Activated CD8-positive, alpha-beta memory T cell treated with anti-CD3 and anti-CD28 coated beads, Interleukin-2, amount 10 ng/mL, durations not matched to agents 7 days and 5 days (primary cell): ENCODE measurements at regions not wholly inside any gene's neighbourhood (a gene's known extent, or its start where the extent isn't known, plus 50 kb on each side); places are given as distances from the start of the nearest gene placed in this dataset.
"Not testable (repeated sequence)": the region's sequence is repeated elsewhere in the genome, so short reads cannot be mapped to it uniquely, and the experiment has no call there.

Experiments used
- ATAC-seq: fragments of 150-1000 bp; cut with Tn5 transposase; one replicate; pipeline ENCODE4 v1.10.0; 2021; ENCODE audit warnings: moderate library complexity
- CTCF ChIA-PET: fragments of 350-600 bp; sonication (Branson Sonifier 250); formaldehyde crosslinking; loops from one replicate; lab custom pipeline; 2021; ENCODE audit warnings: antibody characterized with exemption; lab: Charles Lee
- DNase-seq: peaks from one replicate; pipeline ENCODE4 v3.0.0-alpha.2; 2020
- H3K27ac Mint-ChIP-seq: one replicate; pipeline ENCODE4 v1.8.0; 2021; ENCODE audit warnings: mild to moderate bottlenecking, mixed read lengths
- H3K27me3 Mint-ChIP-seq: one replicate; pipeline ENCODE4 v1.8.0; 2021; ENCODE audit warnings: mixed read lengths
- H3K36me3 Mint-ChIP-seq: one replicate; pipeline ENCODE4 v1.8.0; 2021; ENCODE audit warnings: mild to moderate bottlenecking, mixed read lengths
- H3K4me1 Mint-ChIP-seq: one replicate; pipeline ENCODE4 v1.8.0; 2021; ENCODE audit warnings: mixed read lengths
- H3K4me3 Mint-ChIP-seq: one replicate; pipeline ENCODE4 v1.8.0; 2021; ENCODE audit warnings: mild to moderate bottlenecking, moderate library complexity, mixed read lengths
- H3K9me3 Mint-ChIP-seq: one replicate; pipeline ENCODE4 v1.8.0; 2022; ENCODE audit warnings: low read depth, mixed read lengths

DNA sequence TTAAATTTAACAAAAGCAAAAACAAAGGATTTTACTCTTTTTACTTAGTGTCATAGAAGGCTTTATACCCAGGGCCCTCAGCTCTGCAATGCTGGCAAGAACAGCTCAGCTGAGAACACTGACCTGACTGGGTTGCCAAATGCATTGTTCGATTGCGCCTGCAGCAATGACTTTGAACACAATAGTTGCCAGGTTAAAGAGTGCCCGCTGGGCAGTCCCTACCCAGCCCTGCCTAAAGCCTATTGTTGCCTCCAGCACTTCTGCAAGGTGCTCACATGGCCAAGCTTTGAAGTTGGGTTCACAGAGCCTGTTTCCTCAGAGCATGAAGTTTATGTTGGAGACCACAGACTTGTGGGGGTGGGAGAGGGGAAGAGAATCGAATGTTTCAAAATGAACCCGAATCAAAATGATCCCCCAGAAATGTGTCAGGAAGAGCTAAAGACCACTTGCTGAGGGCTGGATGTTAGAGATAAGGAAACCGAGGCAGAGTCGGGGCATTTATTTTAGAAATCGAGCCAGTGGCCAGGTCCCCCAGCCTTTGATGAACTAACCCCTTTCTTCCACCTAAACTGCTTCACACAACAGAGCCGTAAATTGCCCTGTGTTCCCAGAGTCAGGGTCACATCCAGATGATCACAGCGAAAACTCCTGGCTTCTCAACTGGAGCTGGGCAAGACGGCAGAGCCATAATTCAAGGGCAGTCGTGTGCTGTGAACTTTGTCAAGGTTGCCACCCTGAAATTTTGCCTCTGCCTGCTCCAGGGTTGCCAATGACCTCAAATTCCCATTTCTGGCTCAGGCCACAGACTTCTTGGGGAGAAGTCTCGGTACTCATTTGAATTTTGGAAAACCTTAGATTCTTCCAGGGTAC, 55.0 kb downstream of the FOXA2 start:
- Mint-ChIP-seq H3K9me3 (no peaks in the 10 kb centered on the region), H3K36me3 (no peaks in the 10 kb centered on the region), H3K4me3 (no peak overlapping the region), H3K4me1 (no peaks in the 10 kb centered on the region), H3K27ac (no peak overlapping the region), H3K27me3 (no peaks in the 10 kb centered on the region)
- ATAC-seq: no peak
- DNase-seq: no peak
- CTCF ChIA-PET: no interaction called here

DNA sequence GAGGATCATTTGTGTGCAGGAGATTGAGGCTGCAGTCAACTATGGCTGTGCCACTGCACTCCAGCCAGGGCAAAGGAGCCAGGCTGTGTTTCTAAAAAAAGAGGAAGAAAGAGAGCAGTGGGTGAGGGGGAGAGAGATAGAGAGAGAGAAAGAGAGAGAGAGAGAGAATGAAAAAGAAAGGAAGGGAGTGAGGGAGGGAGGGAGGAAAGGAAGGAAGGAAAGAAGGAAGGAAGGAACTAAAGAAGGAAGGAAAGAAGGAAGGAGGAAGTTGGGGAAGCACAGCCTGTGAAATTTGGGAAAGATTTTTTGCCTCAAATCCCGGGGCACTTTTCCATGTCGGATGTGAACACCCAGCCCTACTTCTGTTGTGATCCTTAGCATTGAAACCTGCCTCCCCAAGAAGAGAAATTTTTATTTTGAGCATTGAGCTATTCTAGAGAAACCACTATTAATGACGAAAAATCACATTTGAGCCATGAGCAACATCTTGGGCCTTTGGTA, 57.8 kb downstream of the FOXA2 start:
- CTCF ChIA-PET: no interaction called here
- H3K36me3 Mint-ChIP-seq: no peaks in the 10 kb centered on the region
- ATAC-seq (no peak), DNase-seq (no peak)
- no peaks in the 10 kb centered on the region for H3K4me1 Mint-ChIP-seq
- no peaks in the 10 kb centered on the region for H3K27me3 Mint-ChIP-seq
- no peaks in the 10 kb centered on the region for H3K9me3 Mint-ChIP-seq
- no peak overlapping the region for H3K27ac Mint-ChIP-seq
- no peak overlapping the region for H3K4me3 Mint-ChIP-seq

- H3K9me3 Mint-ChIP-seq: no peaks in the 10 kb centered on the region
- no peak overlapping the region for H3K4me3 Mint-ChIP-seq
- H3K27me3 Mint-ChIP-seq: no peaks in the 10 kb centered on the region
- no peaks in the 10 kb centered on the region for H3K4me1 Mint-ChIP-seq
- DNase-seq (no peak), ATAC-seq (no peak)
- CTCF ChIA-PET: no interaction called here
- H3K36me3 Mint-ChIP-seq: no peaks in the 10 kb centered on the region
- no peak overlapping the region for H3K27ac Mint-ChIP-seq
Measured at GRCh38 chr20:22525821-22526220, 58.6 kb downstream of the FOXA2 start.

DNA sequence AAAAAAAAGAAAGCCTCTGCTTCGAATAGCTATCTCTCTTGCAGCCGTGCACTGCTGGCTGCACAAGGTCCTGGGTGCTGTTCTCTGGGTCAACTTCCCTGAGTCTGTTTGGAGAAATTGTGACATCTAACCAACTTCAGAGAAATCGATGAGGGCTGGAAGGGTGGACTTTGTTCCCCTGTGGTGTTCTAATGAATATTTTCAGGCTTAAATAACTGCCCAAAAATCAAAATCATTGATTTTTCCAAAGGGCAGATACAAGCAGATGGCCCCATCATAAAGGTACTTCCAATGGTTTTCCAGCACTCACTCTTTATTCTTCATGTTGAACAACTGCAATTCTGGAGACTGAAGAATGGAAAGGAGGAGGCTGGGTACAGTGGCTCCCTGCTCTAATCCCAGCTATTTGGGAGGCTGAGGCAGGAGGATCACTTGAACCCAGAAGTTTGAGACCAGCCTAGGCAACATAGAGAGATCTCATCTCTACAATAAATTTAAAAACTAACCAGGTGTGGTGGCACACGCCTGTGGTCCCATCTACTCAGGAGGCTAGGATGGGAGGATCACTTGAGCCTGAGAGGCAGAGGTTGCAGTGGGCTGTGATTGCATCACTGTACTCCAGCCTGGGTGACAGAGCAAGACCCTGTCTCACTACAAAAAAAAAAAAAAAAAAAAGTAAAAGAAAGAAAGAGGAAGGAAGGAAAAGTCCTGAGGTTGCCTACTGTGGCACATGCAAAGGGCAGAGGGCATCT, 59.1 kb downstream of the FOXA2 start:
- Mint-ChIP-seq H3K9me3 (no peaks in the 10 kb centered on the region), H3K27me3 (no peaks in the 10 kb centered on the region), H3K4me3 (no peak overlapping the region), H3K36me3 (no peaks in the 10 kb centered on the region), H3K27ac (no peak overlapping the region), H3K4me1 (no peaks in the 10 kb centered on the region)
- ATAC-seq: no peak
- no peak for DNase-seq
- CTCF ChIA-PET: no interaction called here

DNA sequence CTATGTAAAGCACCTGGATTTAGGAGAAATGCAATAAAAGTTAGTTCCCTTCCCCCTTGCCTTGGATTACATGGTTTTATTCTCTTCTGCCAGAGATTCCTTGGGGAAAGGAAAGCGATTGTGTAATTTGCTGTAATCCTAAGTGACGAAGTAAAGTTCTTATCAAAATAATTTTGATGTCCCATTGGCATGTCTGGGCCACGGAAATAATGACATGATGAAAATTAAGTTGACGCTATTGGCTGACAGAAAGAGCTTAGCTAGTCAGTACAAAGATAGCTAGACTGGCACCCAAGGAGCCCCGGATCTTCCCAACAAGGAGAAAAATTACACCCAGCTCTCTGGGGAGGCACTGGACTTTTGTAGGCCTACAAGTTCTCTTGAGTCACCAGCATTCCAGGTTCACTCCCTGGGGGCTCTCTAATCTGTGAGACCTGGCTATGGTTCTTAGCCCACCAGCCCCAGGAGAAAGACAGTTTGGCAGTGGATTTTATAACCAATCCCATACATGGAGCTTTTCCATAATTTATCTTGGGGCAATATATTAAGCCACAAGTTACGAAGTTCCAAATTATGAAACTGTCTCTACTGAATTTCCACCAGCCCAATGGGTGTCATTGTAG, 59.9 kb downstream of the FOXA2 start:
- no peaks in the 10 kb centered on the region for H3K4me1 Mint-ChIP-seq
- no peaks in the 10 kb centered on the region for H3K36me3 Mint-ChIP-seq
- no peaks in the 10 kb centered on the region for H3K9me3 Mint-ChIP-seq
- CTCF ChIA-PET: no interaction called here
- no peaks in the 10 kb centered on the region for H3K27me3 Mint-ChIP-seq
- H3K4me3 Mint-ChIP-seq: no peak overlapping the region
- ATAC-seq (no peak), DNase-seq (no peak)
- H3K27ac Mint-ChIP-seq: no peak overlapping the region

GRCh38 chr20:22523499-22524392, 60.6 kb downstream of the FOXA2 start:
- Mint-ChIP-seq H3K4me1 (no peaks in the 10 kb centered on the region), H3K36me3 (no peaks in the 10 kb centered on the region), H3K4me3 (no peak overlapping the region), H3K27ac (no peak overlapping the region), H3K27me3 (no peaks in the 10 kb centered on the region), H3K9me3 (peaks cover 3% of the 10 kb centered on the region)
- no peak for DNase-seq
- CTCF ChIA-PET: no interaction called here
- ATAC-seq: no peak

DNA sequence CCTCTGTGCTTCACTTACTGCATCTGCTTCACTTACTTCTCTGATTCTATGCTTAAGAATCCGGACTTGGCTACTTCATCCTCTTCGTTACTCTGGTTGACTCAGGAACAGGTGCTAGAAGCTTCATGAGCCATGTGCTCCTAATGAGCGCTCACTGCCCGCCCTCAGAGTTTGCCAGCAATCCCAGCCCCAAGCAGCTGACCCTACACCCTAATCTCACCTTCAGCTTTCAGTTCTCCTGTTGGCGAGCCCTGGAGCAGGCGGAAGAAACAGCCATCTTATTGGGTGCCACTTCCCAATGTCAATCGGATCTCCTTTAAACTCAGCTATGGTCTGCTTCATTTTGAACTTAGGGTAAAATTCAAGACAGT, 61.3 kb downstream of the FOXA2 start:
- Mint-ChIP-seq H3K27ac (no peak overlapping the region), H3K27me3 (no peaks in the 10 kb centered on the region), H3K36me3 (no peaks in the 10 kb centered on the region), H3K4me1 (no peaks in the 10 kb centered on the region), H3K9me3 (peaks cover 7% of the 10 kb centered on the region), H3K4me3 (no peak overlapping the region)
- ATAC-seq: no peak
- CTCF ChIA-PET: no interaction called here
- no peak for DNase-seq

GRCh38 chr20:22522701-22523100, 61.7 kb downstream of the FOXA2 start:
- DNase-seq (no peak), ATAC-seq (no peak)
- H3K4me1 Mint-ChIP-seq: no peaks in the 10 kb centered on the region
- CTCF ChIA-PET: no interaction called here
- no peak overlapping the region for H3K4me3 Mint-ChIP-seq
- H3K9me3 Mint-ChIP-seq: peaks cover 7% of the 10 kb centered on the region
- no peaks in the 10 kb centered on the region for H3K27me3 Mint-ChIP-seq
- H3K36me3 Mint-ChIP-seq: no peaks in the 10 kb centered on the region
- H3K27ac Mint-ChIP-seq: no peak overlapping the region

- H3K4me3 Mint-ChIP-seq, H3K36me3 Mint-ChIP-seq, CTCF ChIA-PET, H3K9me3 Mint-ChIP-seq, DNase-seq, H3K27ac Mint-ChIP-seq, ATAC-seq, H3K4me1 Mint-ChIP-seq, H3K27me3 Mint-ChIP-seq: not testable (repeated sequence)
Measured at GRCh38 chr20:22521940-22522339, 62.4 kb downstream of the FOXA2 start.

GRCh38 chr20:22520381-22520780, 64.0 kb downstream of the FOXA2 start:
- Mint-ChIP-seq H3K36me3 (no peaks in the 10 kb centered on the region), H3K4me1 (no peaks in the 10 kb centered on the region), H3K27ac (no peak overlapping the region), H3K4me3 (no peak overlapping the region), H3K27me3 (no peaks in the 10 kb centered on the region), H3K9me3 (peaks cover 7% of the 10 kb centered on the region)
- ATAC-seq: no peak
- DNase-seq: no peak
- CTCF ChIA-PET: no interaction called here

DNA sequence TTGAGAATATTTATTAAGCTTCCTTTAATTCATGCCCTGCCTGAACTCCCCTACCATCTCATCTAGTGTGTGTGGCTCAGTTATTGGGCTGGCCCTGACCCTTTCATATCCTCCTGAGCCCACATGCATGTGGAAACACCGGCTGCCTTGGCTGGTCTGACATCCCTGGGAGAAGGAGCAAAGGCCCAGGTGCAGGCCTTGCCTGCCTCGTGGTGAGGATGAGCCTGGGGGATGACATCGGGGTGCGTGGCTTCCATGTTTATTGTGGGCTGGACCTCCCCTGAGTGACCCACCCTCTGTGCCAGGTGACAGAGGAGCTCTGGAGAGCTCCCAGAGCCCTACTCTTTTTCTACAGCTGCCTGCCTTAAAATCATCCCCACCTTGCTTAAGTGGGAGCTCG, 69.1 kb downstream of the FOXA2 start:
- ATAC-seq (no peak), DNase-seq (no peak)
- Mint-ChIP-seq H3K27me3 (no peaks in the 10 kb centered on the region), H3K27ac (no peak overlapping the region), H3K36me3 (no peaks in the 10 kb centered on the region), H3K9me3 (peaks cover 7% of the 10 kb centered on the region), H3K4me3 (no peak overlapping the region), H3K4me1 (no peaks in the 10 kb centered on the region)
- CTCF ChIA-PET: no interaction called here

- peaks cover 3% of the 10 kb centered on the region for H3K9me3 Mint-ChIP-seq
- H3K4me3 Mint-ChIP-seq: no peak overlapping the region
Measured at GRCh38 chr20:22513574-22513973, 70.8 kb downstream of the FOXA2 start.

GRCh38 chr20:22512911-22513489, 71.4 kb downstream of the FOXA2 start:
- no peak for DNase-seq
- CTCF ChIA-PET: no interaction called here
- ATAC-seq: no peak
- no peaks in the 10 kb centered on the region for H3K9me3 Mint-ChIP-seq
- H3K27ac Mint-ChIP-seq: no peak overlapping the region
- no peaks in the 10 kb centered on the region for H3K27me3 Mint-ChIP-seq
- H3K4me3 Mint-ChIP-seq: no peak overlapping the region
- no peaks in the 10 kb centered on the region for H3K4me1 Mint-ChIP-seq
- no peaks in the 10 kb centered on the region for H3K36me3 Mint-ChIP-seq

More at GRCh38 chr20:22513574-22513973, 70.8 kb downstream of the FOXA2 start:
- Mint-ChIP-seq H3K27ac (no peak overlapping the region), H3K4me1 (no peaks in the 10 kb centered on the region), H3K27me3 (no peaks in the 10 kb centered on the region), H3K36me3 (no peaks in the 10 kb centered on the region)
- DNase-seq (no peak), ATAC-seq (no peak)
- CTCF ChIA-PET: no interaction called here
